ENCODE measurements at regions not wholly inside any gene's neighbourhood (a gene's known extent, or its start where the extent isn't known, plus 50 kb on each side); places are given as distances from the start of the nearest gene placed in this dataset.

- intact Hi-C loops (cut with micrococcal nuclease): no loop called here
- Histone ChIP-seq H4K20me1 (replicated peaks; ENCODE audit: control insufficient read depth, extremely low read depth, insufficient read depth, low read length) (no peaks in the 10 kb centered on the region), H3K9me3 (replicated peaks; ENCODE audit: control insufficient read depth, insufficient read depth, low read length) (peaks cover 2% of the 10 kb centered on the region), H3K9ac (replicated peaks; ENCODE audit: extremely low read depth, insufficient read depth, low read length) (no peak overlapping the region), H3K27me3 (ENCODE audit: control insufficient read depth in 2 of 2, insufficient read depth in 2 of 2, low read length in 2 of 2) (no peaks in the 10 kb centered on the region), H3K4me3 (replicated peaks in 1 of 3; ENCODE audit: insufficient read depth in 1 of 3, low read depth in 1 of 3, low read length in 3 of 3) (no peak overlapping the region), H3K4me1 (ENCODE audit: control insufficient read depth, extremely low read depth, insufficient read depth, low read length) (no peaks in the 10 kb centered on the region), H2AFZ (ENCODE audit: low read depth, low read length) (no peak overlapping the region), H3K27ac (ENCODE audit: insufficient read depth, low read depth, low read length) (no peak overlapping the region), H3K9me1 (replicated peaks; ENCODE audit: control insufficient read depth, extremely low read depth, insufficient read depth, low read length) (no peaks in the 10 kb centered on the region), H3K36me3 (ENCODE audit: control insufficient read depth in 2 of 2, extremely low read depth in 1 of 2, insufficient read depth in 2 of 2, low read length in 2 of 2) (no peaks in the 10 kb centered on the region), H3K79me2 (ENCODE audit: control insufficient read depth, insufficient read depth, low read length) (no peaks in the 10 kb centered on the region), H3K4me2 (ENCODE audit: insufficient read depth, low read length) (no peak overlapping the region)
- POLR2A ChIA-PET: no interaction called here
- CTCF ChIA-PET: no interaction called here
- BruUV-seq (replicated peaks): no TSS peak
- DNase-seq (ENCODE audit: low read depth, low spot score) (no peak), FAIRE-seq (no peak)
- dilution Hi-C loops (cut with MboI; ENCODE audit: extremely low pct_ligation_motif_present, low sequenced_read_pairs): no loop called here
- TF ChIP-seq MYC (IDR thresholded peaks at IDR 0.05; ENCODE audit: low read depth, low read length) (no peak), FOS (IDR thresholded peaks at IDR 0.05; ENCODE audit: borderline replicate concordance, insufficient read depth, low read length) (no peak), POLR2A (IDR thresholded peaks at IDR 0.05; ENCODE audit: low read depth, low read length) (no peak), JUN (IDR thresholded peaks at IDR 0.05; ENCODE audit: borderline replicate concordance, insufficient read depth, insufficient read length, low read depth) (no peak), POLR2AphosphoS5 (IDR thresholded peaks at IDR 0.05; ENCODE audit: insufficient read depth, low read depth, low read length) (no peak), GATA2 (IDR thresholded peaks at IDR 0.05; ENCODE audit: insufficient read depth, insufficient read length, low read depth, low read length) (no peak), EZH2 (IDR thresholded peaks at IDR 0.05; ENCODE audit: borderline replicate concordance, low read depth, low read length, severe bottlenecking) (no peak), CTCF (IDR thresholded peaks at IDR 0.05; ENCODE audit: extremely low read depth in 1 of 2, insufficient read depth in 1 of 2, low read depth in 1 of 2, low read length in 2 of 2) (no peak)
These were observed 782.9 kb downstream of the BCL11B start for GRCh38 chr14:98489115-98489514.
